Epidermal melanocyte (primary cell): ENCODE measurements at regions not wholly inside any gene's neighbourhood (a gene's known extent, or its start where the extent isn't known, plus 50 kb on each side); places are given as distances from the start of the nearest gene placed in this dataset.
"Not testable (repeated sequence)": the region's sequence is repeated elsewhere in the genome, so short reads cannot be mapped to it uniquely, and the experiment has no call there.

Experiments used
- DNase-seq: peaks from one replicate; pipeline ENCODE4 v3.0.0; 2011; ENCODE audit warnings: low spot score; ENCODE audit not compliant: insufficient read length

GRCh38 chr5:98296426-98296825, 477.0 kb upstream of the RGMB start:
- no peak for DNase-seq

- no peak for DNase-seq
Measured at GRCh38 chr5:98299435-98299834, 474.0 kb upstream of the RGMB start.

GRCh38 chr5:98301547-98301946, 471.9 kb upstream of the RGMB start:
- DNase-seq, result no peak

GRCh38 chr5:98307811-98308210, 465.7 kb upstream of the RGMB start:
- no peak for DNase-seq

GRCh38 chr5:98308231-98308630, 465.2 kb upstream of the RGMB start:
- DNase-seq, result no peak

- no peak for DNase-seq
Measured at GRCh38 chr5:98308960-98309359, 464.5 kb upstream of the RGMB start.

- DNase-seq, result peak; percentile 53
Measured at GRCh38 chr5:98309785-98310598, 463.5 kb upstream of the RGMB start.

- DNase-seq, result no peak
Measured at GRCh38 chr5:98314292-98314691, 459.2 kb upstream of the RGMB start.

- DNase-seq, result no peak
Measured at GRCh38 chr5:98318386-98318785, 455.1 kb upstream of the RGMB start.

GRCh38 chr5:98319299-98320011, 454.0 kb upstream of the RGMB start:
- DNase-seq, result no peak

GRCh38 chr5:98320343-98320742, 453.1 kb upstream of the RGMB start:
- no peak for DNase-seq

GRCh38 chr5:98321361-98321760, 452.1 kb upstream of the RGMB start:
- DNase-seq, result no peak

- DNase-seq, result not testable (repeated sequence)
Measured at GRCh38 chr5:98325187-98325586, 448.3 kb upstream of the RGMB start.

GRCh38 chr5:98328015-98328414, 445.4 kb upstream of the RGMB start:
- DNase-seq, result no peak

- no peak for DNase-seq
Measured at GRCh38 chr5:98330871-98331270, 442.6 kb upstream of the RGMB start.

- no peak for DNase-seq
Measured at GRCh38 chr5:98333921-98334320, 439.5 kb upstream of the RGMB start.

- no peak for DNase-seq
Measured at GRCh38 chr5:98334946-98335345, 438.5 kb upstream of the RGMB start.

- no peak for DNase-seq
Measured at GRCh38 chr5:98339141-98339848, 434.2 kb upstream of the RGMB start.

- no peak for DNase-seq
Measured at GRCh38 chr5:98341038-98342032, 432.1 kb upstream of the RGMB start.

- not testable (repeated sequence) for DNase-seq
Measured at GRCh38 chr5:98342958-98343660, 430.4 kb upstream of the RGMB start.
